ENCODE measurements at regions not wholly inside any gene's neighbourhood (a gene's known extent, or its start where the extent isn't known, plus 50 kb on each side); places are given as distances from the start of the nearest gene placed in this dataset.

- Histone ChIP-seq H3K4me3 (ENCODE audit: low read length) (no peak overlapping the region), H3K27me3 (ENCODE audit: low read depth, low read length) (no peaks in the 10 kb centered on the region), H2AFZ (ENCODE audit: low read depth, low read length) (no peak overlapping the region), H3K4me2 (ENCODE audit: low read length) (no peak overlapping the region), H3K36me3 (replicated peaks; ENCODE audit: low read depth, low read length) (no peaks in the 10 kb centered on the region), H3K9ac (ENCODE audit: low read length) (no peak overlapping the region), H4K20me1 (ENCODE audit: insufficient read depth, low read length) (no peaks in the 10 kb centered on the region), H3K9me3 (ENCODE audit: insufficient read depth, low read length) (no peaks in the 10 kb centered on the region), H3K27ac (ENCODE audit: low read length) (no peak overlapping the region), H3K4me1 (ENCODE audit: low read length) (no peaks in the 10 kb centered on the region), H3K79me2 (ENCODE audit: low read length) (no peaks in the 10 kb centered on the region)
- no peak for TF ChIP-seq EZH2phosphoT487 (IDR thresholded peaks at IDR 0.05; ENCODE audit: low read depth)
- TF ChIP-seq, protein P1, sequence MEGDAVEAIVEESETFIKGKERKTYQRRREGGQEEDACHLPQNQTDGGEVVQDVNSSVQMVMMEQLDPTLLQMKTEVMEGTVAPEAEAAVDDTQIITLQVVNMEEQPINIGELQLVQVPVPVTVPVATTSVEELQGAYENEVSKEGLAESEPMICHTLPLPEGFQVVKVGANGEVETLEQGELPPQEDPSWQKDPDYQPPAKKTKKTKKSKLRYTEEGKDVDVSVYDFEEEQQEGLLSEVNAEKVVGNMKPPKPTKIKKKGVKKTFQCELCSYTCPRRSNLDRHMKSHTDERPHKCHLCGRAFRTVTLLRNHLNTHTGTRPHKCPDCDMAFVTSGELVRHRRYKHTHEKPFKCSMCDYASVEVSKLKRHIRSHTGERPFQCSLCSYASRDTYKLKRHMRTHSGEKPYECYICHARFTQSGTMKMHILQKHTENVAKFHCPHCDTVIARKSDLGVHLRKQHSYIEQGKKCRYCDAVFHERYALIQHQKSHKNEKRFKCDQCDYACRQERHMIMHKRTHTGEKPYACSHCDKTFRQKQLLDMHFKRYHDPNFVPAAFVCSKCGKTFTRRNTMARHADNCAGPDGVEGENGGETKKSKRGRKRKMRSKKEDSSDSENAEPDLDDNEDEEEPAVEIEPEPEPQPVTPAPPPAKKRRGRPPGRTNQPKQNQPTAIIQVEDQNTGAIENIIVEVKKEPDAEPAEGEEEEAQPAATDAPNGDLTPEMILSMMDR (IDR thresholded peaks at IDR 0.05; ENCODE audit: low read depth, low read length), result no peak
These were observed 51.1 kb upstream of the PPP2R3B start for GRCh38 chrX:437661-438390.

DNA sequence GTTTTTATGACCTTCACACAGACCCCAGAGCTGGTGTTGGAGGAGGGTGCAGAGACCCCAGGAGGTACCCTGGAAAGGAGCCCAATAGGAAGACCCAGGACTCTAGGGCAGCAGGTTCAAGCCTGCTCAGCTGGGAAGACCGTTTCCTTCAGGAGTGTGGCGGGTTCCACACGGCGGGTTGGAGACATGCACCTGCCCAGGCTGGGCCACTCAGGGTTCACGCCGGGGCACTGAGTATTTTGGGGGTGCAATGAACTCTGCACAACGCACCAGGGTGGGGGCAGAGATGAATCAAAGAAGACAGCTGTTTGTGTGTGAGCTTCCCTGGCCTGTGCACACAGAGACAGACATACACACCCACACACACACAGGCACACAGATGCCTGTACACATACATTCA, 52.5 kb upstream of the PPP2R3B start:
- H3K9ac ChIP-seq (ENCODE audit: low read length), result no peak overlapping the region
- no peaks in the 10 kb centered on the region for H3K79me2 ChIP-seq (ENCODE audit: low read length)
- no peaks in the 10 kb centered on the region for H3K4me1 ChIP-seq (ENCODE audit: low read length)
- no peak overlapping the region for H3K4me3 ChIP-seq (ENCODE audit: low read length)
- H3K4me2 ChIP-seq (ENCODE audit: low read length), result no peak overlapping the region
- no peak overlapping the region for H2AFZ ChIP-seq (ENCODE audit: low read depth, low read length)
- no peaks in the 10 kb centered on the region for H3K36me3 ChIP-seq (replicated peaks; ENCODE audit: low read depth, low read length)
- no peaks in the 10 kb centered on the region for H3K9me3 ChIP-seq (ENCODE audit: insufficient read depth, low read length)
- H3K27me3 ChIP-seq (ENCODE audit: low read depth, low read length), result no peaks in the 10 kb centered on the region
- TF ChIP-seq, protein P1 (IDR thresholded peaks at IDR 0.05; ENCODE audit: low read depth, low read length), result no peak
- no peak for TF ChIP-seq EZH2phosphoT487 (IDR thresholded peaks at IDR 0.05; ENCODE audit: low read depth)
- H4K20me1 ChIP-seq (ENCODE audit: insufficient read depth, low read length), result no peaks in the 10 kb centered on the region
- H3K27ac ChIP-seq (ENCODE audit: low read length), result no peak overlapping the region

GRCh38 chrX:439719-440118, 53.0 kb upstream of the PPP2R3B start:
- H3K4me1 ChIP-seq (ENCODE audit: low read length), result no peaks in the 10 kb centered on the region
- H3K79me2 ChIP-seq (ENCODE audit: low read length), result no peaks in the 10 kb centered on the region
- H4K20me1 ChIP-seq (ENCODE audit: insufficient read depth, low read length), result no peaks in the 10 kb centered on the region
- H3K27ac ChIP-seq (ENCODE audit: low read length), result no peak overlapping the region
- no peak overlapping the region for H3K9ac ChIP-seq (ENCODE audit: low read length)
- no peak overlapping the region for H3K4me3 ChIP-seq (ENCODE audit: low read length)
- no peaks in the 10 kb centered on the region for H3K36me3 ChIP-seq (replicated peaks; ENCODE audit: low read depth, low read length)
- H3K4me2 ChIP-seq (ENCODE audit: low read length), result no peak overlapping the region
- no peaks in the 10 kb centered on the region for H3K9me3 ChIP-seq (ENCODE audit: insufficient read depth, low read length)
- H3K27me3 ChIP-seq (ENCODE audit: low read depth, low read length), result no peaks in the 10 kb centered on the region
- TF ChIP-seq, protein P1 (IDR thresholded peaks at IDR 0.05; ENCODE audit: low read depth, low read length), result no peak
- TF ChIP-seq EZH2phosphoT487 (IDR thresholded peaks at IDR 0.05; ENCODE audit: low read depth), result no peak
- no peak overlapping the region for H2AFZ ChIP-seq (ENCODE audit: low read depth, low read length)

DNA sequence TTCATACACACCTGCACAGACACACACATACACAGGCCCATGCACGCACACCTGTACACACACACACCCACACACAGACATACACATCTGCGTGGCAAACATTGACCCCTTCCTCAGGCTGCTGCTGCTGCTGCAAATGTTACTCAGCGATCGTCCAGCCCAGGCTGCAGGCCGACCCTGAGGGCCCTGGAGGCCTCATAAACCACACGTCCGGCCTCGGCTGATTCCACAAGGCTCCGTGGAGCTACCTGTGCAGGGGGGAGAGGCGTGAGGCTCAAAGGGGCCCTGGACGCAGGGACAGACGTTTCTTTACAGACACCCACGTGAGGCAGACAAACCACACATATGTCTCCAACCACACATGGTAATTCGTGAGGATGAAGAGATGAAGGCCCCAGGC, 53.9 kb upstream of the PPP2R3B start:
- no peak for TF ChIP-seq EZH2phosphoT487 (IDR thresholded peaks at IDR 0.05; ENCODE audit: low read depth)
- TF ChIP-seq, protein P1 (IDR thresholded peaks at IDR 0.05; ENCODE audit: low read depth, low read length), result no peak
- Histone ChIP-seq H3K9me3 (ENCODE audit: insufficient read depth, low read length) (no peaks in the 10 kb centered on the region), H3K36me3 (replicated peaks; ENCODE audit: low read depth, low read length) (no peaks in the 10 kb centered on the region), H2AFZ (ENCODE audit: low read depth, low read length) (no peak overlapping the region), H3K27ac (ENCODE audit: low read length) (no peak overlapping the region), H3K4me1 (ENCODE audit: low read length) (no peaks in the 10 kb centered on the region), H3K4me3 (ENCODE audit: low read length) (no peak overlapping the region), H3K27me3 (ENCODE audit: low read depth, low read length) (no peaks in the 10 kb centered on the region), H4K20me1 (ENCODE audit: insufficient read depth, low read length) (no peaks in the 10 kb centered on the region), H3K79me2 (ENCODE audit: low read length) (no peaks in the 10 kb centered on the region), H3K4me2 (ENCODE audit: low read length) (no peak overlapping the region), H3K9ac (ENCODE audit: low read length) (no peak overlapping the region)
